ENCODE measurements at regions not wholly inside any gene's neighbourhood (a gene's known extent, or its start where the extent isn't known, plus 50 kb on each side); places are given as distances from the start of the nearest gene placed in this dataset.

GRCh38 chr10:4543938-4544533 is 282.0 kb upstream of the AKR1E2 start:
- Histone ChIP-seq H3K27ac (no peak overlapping the region), H3K27me3 (no peaks in the 10 kb centered on the region), H3K4me3 (no peak overlapping the region), H3K4me1 (peaks cover 0 to 28% (median 3%) of the 10 kb centered on the region in 4 donors), H3K9me3 (peaks cover 0 to 11% (median 0%) of the 10 kb centered on the region in 3 donors), H3K36me3 (no peaks in the 10 kb centered on the region)
- no peak for TF ChIP-seq CTCF (IDR thresholded peaks at IDR 0.05)
- intact Hi-C loops (cut with DNase I; ENCODE audit: low total_unique reads), result no loop called here
- DNase-seq, result no peak

DNA sequence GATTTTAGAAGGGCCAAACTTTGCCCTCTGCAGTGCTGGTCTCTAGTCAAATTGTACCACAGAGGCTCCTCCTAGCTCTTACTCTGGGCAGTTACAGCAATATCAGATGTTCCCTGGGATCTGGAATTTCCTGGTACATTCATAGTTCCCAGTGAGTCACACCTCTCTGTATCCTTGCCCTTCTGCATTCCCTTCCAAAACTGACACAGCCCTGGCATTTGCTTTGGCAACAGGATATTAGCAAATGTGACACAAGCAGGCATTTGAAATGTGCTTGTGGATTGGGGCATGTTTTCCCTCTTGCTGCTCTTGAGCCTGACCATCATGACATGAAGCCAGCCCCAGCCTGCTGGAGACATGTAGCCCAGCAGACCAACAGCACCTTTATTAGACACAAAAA is 284.7 kb upstream of the AKR1E2 start:
- Histone ChIP-seq H3K27ac (peak overlapping the region; percentile 69 to 83), H3K9me3 (peaks cover 0 to 11% (median 0%) of the 10 kb centered on the region in 3 donors), H3K4me1 (peaks cover 0 to 28% (median 3%) of the 10 kb centered on the region in 4 donors), H3K4me3 (no peak overlapping the region), H3K36me3 (no peaks in the 10 kb centered on the region), H3K27me3 (no peaks in the 10 kb centered on the region)
- peak; percentile 64 to 84 for DNase-seq
- intact Hi-C loops (cut with DNase I; ENCODE audit: low total_unique reads), result no loop called here
- peak; percentile 10 to 22 for TF ChIP-seq CTCF (IDR thresholded peaks at IDR 0.05)

DNA sequence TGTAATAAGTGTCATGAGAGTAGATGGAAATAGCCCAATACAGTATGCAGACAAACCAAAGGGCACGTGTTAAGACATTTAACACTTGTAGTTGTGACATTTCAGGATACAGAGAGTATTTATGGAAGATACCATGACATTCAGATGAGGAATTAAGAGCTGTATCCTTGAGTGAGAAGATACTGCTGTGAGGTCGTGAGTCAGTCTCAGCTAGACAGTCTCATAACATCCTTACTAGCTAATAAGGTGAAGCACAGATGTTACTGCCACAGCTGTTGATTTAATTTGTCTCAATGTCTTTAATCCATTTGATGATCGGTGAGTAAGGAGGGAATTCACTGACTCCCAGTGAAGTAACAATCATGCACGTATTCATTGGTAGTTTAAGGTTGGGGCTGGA is 288.0 kb upstream of the AKR1E2 start:
- intact Hi-C loops (cut with DNase I; ENCODE audit: low total_unique reads), result no loop called here
- TF ChIP-seq CTCF (IDR thresholded peaks at IDR 0.05), result no peak
- peaks cover 0 to 11% (median 0%) of the 10 kb centered on the region in 3 donors for H3K9me3 ChIP-seq
- no peaks in the 10 kb centered on the region for H3K27me3 ChIP-seq
- H3K27ac ChIP-seq, result no peak overlapping the region
- peaks cover 0 to 24% (median 3%) of the 10 kb centered on the region in 4 donors for H3K4me1 ChIP-seq
- H3K36me3 ChIP-seq, result no peaks in the 10 kb centered on the region
- H3K4me3 ChIP-seq, result no peak overlapping the region
- DNase-seq, result no peak

- Histone ChIP-seq H3K4me3 (no peak overlapping the region), H3K27ac (no peak overlapping the region), H3K36me3 (no peaks in the 10 kb centered on the region), H3K27me3 (no peaks in the 10 kb centered on the region), H3K9me3 (peaks cover 0 to 6% (median 0%) of the 10 kb centered on the region in 3 donors), H3K4me1 (peaks cover 0 to 13% (median 0%) of the 10 kb centered on the region in 4 donors)
- intact Hi-C loops (cut with DNase I; ENCODE audit: low total_unique reads), result no loop called here
- no peak for DNase-seq
- TF ChIP-seq CTCF (IDR thresholded peaks at IDR 0.05), result no peak
Measured at GRCh38 chr10:4535521-4535920, 290.5 kb upstream of the AKR1E2 start.

- H3K4me3 ChIP-seq, result no peak overlapping the region
- H3K27me3 ChIP-seq, result no peaks in the 10 kb centered on the region
- H3K9me3 ChIP-seq, result no peaks in the 10 kb centered on the region
- H3K36me3 ChIP-seq, result no peaks in the 10 kb centered on the region
- no peak overlapping the region for H3K27ac ChIP-seq
- H3K4me1 ChIP-seq, result peaks cover 0 to 9% (median 0%) of the 10 kb centered on the region in 4 donors
- intact Hi-C loops (cut with DNase I; ENCODE audit: low total_unique reads), result no loop called here
- no peak for DNase-seq
- no peak for TF ChIP-seq CTCF (IDR thresholded peaks at IDR 0.05)
Measured at GRCh38 chr10:4533621-4534020, 292.4 kb upstream of the AKR1E2 start.
